ENCODE measurements at regions not wholly inside any gene's neighbourhood (a gene's known extent, or its start where the extent isn't known, plus 50 kb on each side); places are given as distances from the start of the nearest gene placed in this dataset.
"Not testable (repeated sequence)": the region's sequence is repeated elsewhere in the genome, so short reads cannot be mapped to it uniquely, and the experiment has no call there.

GRCh38 chr2:156933645-156934225 is 323.8 kb upstream of the GALNT5 start:
- no peak for DNase-seq (ENCODE audit: low spot score)

DNA sequence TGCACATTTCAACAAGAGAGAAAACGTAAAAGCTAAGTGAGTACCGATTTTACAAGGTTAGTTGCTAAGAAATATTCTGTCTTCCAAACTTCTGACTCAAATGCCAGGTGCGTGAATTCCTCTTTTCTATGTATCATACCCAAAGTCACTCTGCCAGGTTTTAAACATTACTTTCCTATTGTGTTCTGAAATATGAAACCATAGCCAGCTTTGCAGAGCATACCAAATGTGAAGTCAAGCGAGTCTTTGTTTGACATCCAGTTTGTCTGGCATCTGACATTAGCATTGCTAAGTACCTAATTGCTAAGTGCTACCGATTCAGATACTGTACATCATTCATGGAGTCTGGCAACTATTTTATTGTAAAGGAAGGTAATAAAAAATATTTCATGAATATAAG is 321.9 kb upstream of the GALNT5 start:
- DNase-seq (ENCODE audit: low spot score): no peak

GRCh38 chr2:156937430-156937829 is 320.1 kb upstream of the GALNT5 start:
- DNase-seq (ENCODE audit: low spot score): no peak

DNA sequence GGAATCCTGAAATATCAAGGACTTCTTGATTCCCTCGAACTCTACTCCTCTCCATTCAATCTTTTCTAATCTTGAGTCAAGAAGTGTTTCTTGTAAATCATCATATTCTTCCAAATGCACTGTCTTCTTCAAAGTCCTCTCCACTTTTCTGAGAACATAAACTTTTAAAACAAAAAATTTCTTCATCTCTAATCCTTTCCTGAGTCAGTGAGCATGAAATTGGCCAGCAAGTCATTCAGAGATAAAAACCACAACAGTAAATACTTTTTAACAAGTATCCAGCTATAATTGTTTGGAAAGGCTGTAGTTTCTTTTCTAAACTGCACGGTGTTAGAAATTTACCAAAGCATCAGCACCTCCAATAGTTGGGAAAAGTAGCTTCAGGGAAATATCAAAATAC is 312.6 kb upstream of the GALNT5 start:
- DNase-seq (ENCODE audit: low spot score): no peak

- no peak for DNase-seq (ENCODE audit: low spot score)
Observed at GRCh38 chr2:156947261-156947660, 310.2 kb upstream of the GALNT5 start.

- no peak for DNase-seq (ENCODE audit: low spot score)
Observed at GRCh38 chr2:156955701-156956100, 301.8 kb upstream of the GALNT5 start.

GRCh38 chr2:156956161-156956560 is 301.3 kb upstream of the GALNT5 start:
- no peak for DNase-seq (ENCODE audit: low spot score)

DNA sequence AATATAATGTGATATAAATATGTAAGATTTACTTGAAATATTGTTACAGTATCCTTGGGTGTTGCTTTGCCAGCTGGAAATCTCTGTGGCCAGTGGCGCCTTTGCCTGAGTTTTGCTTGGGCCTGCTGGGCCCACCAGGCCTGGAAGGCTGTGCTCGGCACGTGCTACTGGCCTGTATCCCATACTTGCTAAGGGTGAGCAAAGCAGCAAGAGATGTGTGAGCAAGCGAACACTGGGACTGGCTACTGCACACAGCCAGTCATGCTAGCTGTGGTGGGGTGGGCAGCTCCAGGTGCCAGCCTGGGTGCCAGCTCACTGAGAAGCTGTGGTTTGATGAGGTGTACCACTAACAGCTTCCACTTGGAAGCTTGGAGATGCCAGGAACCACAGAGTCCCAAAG is 299.1 kb upstream of the GALNT5 start:
- DNase-seq (ENCODE audit: low spot score): no peak

DNA sequence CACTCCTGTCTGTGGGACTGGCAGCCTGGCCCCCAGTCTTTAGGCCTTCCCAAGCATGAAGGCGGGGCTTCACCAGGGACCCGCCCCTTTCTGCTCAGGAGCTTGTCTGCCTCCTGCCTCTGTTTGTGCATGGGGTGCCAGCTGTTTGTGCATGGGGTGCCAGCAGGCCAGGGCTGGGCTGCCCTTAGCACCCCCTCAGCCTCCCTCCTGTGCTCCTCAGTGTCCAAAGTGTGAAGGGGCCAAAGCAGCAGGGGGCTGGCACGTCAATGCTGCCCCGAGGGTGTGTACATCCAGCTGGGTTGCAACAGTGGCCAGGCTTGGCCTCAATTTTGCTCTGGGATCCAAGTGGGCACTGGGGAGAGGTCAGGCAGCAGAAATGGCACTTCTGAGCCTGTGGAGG is 298.0 kb upstream of the GALNT5 start:
- no peak for DNase-seq (ENCODE audit: low spot score)

GRCh38 chr2:156982615-156983014 is 274.9 kb upstream of the GALNT5 start:
- DNase-seq (ENCODE audit: low spot score): no peak

- DNase-seq (ENCODE audit: low spot score): no peak
Observed at GRCh38 chr2:156986339-156986988, 271.0 kb upstream of the GALNT5 start.

GRCh38 chr2:156999661-157000060 is 257.8 kb upstream of the GALNT5 start:
- no peak for DNase-seq (ENCODE audit: low spot score)

GRCh38 chr2:157004789-157005188 is 252.7 kb upstream of the GALNT5 start:
- DNase-seq (ENCODE audit: low spot score): no peak

GRCh38 chr2:157015015-157015575 is 242.4 kb upstream of the GALNT5 start:
- DNase-seq (ENCODE audit: low spot score): no peak

GRCh38 chr2:157023264-157023663 is 234.2 kb upstream of the GALNT5 start:
- DNase-seq (ENCODE audit: low spot score): not testable (repeated sequence)

GRCh38 chr2:157024129-157024528 is 233.4 kb upstream of the GALNT5 start:
- DNase-seq (ENCODE audit: low spot score): no peak

DNA sequence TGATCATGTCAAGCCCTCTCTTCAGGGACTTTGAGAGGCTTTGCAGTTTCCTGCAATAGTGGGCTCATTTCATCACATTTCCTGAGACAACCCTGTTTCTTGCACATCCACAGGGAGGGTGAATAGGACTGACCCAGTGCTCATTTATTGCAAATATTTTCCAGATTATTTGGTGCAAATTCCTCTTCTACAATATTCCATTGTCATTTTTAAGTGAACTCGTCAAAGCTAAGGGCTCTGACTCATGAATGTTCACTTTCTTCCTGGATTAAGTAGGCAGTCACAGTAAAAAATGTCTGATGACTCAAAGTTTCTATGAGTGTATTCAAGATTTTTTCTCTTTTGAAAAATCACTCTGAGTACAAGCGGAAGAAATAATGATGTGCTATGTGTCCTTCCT is 225.5 kb upstream of the GALNT5 start:
- peak; percentile 93 for DNase-seq (ENCODE audit: low spot score)

GRCh38 chr2:157036726-157037125 is 220.8 kb upstream of the GALNT5 start:
- no peak for DNase-seq (ENCODE audit: low spot score)

DNA sequence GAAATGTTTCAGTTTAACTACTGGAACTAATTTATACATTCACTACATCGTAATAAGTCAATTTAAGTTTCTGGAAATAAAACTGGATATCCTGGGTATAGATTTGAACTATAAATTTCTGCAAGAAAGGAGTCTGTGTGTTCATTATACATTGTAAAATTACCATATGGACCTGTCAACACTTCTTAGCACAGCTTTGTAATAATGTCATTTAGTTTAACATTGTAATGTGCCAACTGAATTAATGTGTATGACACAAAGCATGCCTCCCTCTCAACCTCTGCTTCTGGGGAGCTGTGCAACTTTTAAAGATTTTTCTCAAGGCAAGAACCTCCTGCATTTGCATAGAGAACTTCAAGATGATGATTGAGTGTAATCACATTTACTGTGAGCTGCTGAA is 213.7 kb upstream of the GALNT5 start:
- DNase-seq (ENCODE audit: low spot score): no peak

- no peak for DNase-seq (ENCODE audit: low spot score)
Observed at GRCh38 chr2:157046396-157046795, 211.1 kb upstream of the GALNT5 start.

DNA sequence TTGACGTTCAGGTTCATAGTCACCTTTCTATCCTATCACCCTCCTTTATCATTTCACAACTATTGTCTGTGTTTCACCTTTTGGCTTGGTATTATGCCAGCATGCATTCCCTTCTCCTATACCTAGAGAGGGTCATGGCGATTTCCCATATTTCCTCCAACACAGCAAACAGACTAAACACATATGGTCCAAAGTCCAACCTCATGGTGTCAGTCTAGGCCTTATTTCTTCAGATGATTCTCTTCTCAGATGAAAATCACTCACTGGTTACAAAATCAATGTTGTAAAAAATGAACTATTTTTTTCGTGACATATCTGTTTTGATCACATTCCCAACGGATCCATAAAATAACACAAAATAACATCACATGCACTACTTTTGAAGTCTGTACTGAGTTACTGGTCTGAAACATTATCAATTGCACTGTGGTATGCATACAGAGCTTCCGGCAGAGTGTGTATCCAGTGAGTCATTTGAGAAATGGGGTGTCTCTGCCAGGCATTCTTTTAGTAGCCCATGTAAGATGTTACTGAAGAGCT is 204.8 kb upstream of the GALNT5 start:
- no peak for DNase-seq (ENCODE audit: low spot score)

DNA sequence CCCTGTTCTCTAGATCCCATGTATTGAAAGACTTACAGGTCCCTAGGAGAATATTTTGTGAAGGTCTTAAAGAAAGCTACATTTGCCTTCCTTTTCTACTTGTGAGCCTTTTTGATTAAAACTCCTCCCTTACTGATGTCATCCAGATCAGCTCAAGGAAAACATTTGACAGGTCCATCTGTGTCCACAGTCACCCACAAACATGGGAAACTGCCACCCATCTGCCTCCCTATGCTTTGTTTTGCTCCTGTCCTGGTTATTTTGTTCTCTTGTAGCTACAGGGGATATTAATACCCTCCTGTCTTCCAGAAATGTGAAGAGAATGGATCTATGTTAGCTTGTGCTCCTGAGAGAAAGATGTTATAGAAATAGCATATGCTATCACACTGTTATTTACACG is 203.6 kb upstream of the GALNT5 start:
- DNase-seq (ENCODE audit: low spot score): no peak

GRCh38 chr2:157055660-157056199 is 201.8 kb upstream of the GALNT5 start:
- DNase-seq (ENCODE audit: low spot score): no peak

Measured in COLO829 (cell line).